HCT116 (cell line): ENCODE measurements at regions not wholly inside any gene's neighbourhood (a gene's known extent, or its start where the extent isn't known, plus 50 kb on each side); places are given as distances from the start of the nearest gene placed in this dataset.

ENCODE experiments used
- ATAC-seq: fragments of 200-7000 bp; cut with Tn5 transposase; 2 replicates; pipeline ENCODE4 v1.9.1; 2020; ENCODE audit warnings: mild to moderate bottlenecking, moderate library complexity
- BruUV-seq: library from RNA; stranded (reverse); fragments of 400-500 nt; replicated peaks from 2 replicates; lab custom pipeline; 2021; lab: Mats Ljungman, UMichigan
- CTCF ChIA-PET: fragments of 300-600 bp; sonication (Branson Sonifier 250); formaldehyde crosslinking; loops from one replicate; lab custom pipeline; 2021; ENCODE audit warnings: antibody characterized with exemption; lab: Charles Lee
- POLR2A ChIA-PET: fragments of 300-600, 350-600 bp; sonication (Branson Sonifier 250); formaldehyde crosslinking; loops from one replicate; lab custom pipeline; 2021; ENCODE audit warnings: antibody characterized with exemption; lab: Charles Lee
- RAD21 ChIA-PET, 2 experiments: fragments of 300-600 bp; sonication (Branson Sonifier 250); formaldehyde crosslinking; loops; one replicate each; lab custom pipeline; 2023; ENCODE audit warnings: low total read pairs in 2 of 2; ENCODE audit not compliant: uncharacterized antibody in 2 of 2, unreplicated experiment in 2 of 2, low non-redundant PET in 1 of 2; lab: Charles Lee
- DNase-seq: peaks from one replicate; pipeline ENCODE4 v3.0.0-alpha.2; 2010; ENCODE audit warnings: low read depth, low spot score
- H2AFZ ChIP-seq: fragments of 200-600 bp; shearing (Covaris generic), sonication (generic); 2 replicates; pipeline ENCODE4 v1.6.1; 2017; ENCODE audit warnings: low read depth, mixed run types, mixed read lengths, antibody characterized with exemption, low read length; ENCODE audit not compliant: poor library complexity, severe bottlenecking
- H3K27ac ChIP-seq: 2 replicates; pipeline ENCODE4 v1.5.1; 2012; ENCODE audit warnings: low read depth, low read length
- H3K27me3 ChIP-seq: fragments of 200-600 bp; sonication (generic); 2 replicates; pipeline ENCODE4 v1.6.1; 2016; ENCODE audit warnings: mixed run types, low read length, mixed read lengths; ENCODE audit not compliant: insufficient read depth
- H3K36me3 ChIP-seq, 2 experiments: fragments of 200-500 bp in 1 of 2; fragments of 200-600 bp in 1 of 2; sonication (Bioruptor generic) in 1 of 2; sonication (generic) in 1 of 2; 2 replicates each; pipeline versions ENCODE4 v1.5.1 to v1.6.1; 2014 to 2016; ENCODE audit warnings: low read length in 2 of 2, inconsistent platforms in 1 of 2, mixed read lengths in 1 of 2, mixed run types in 1 of 2; ENCODE audit not compliant: insufficient read depth in 2 of 2, control insufficient read depth in 1 of 2
- H3K4me1 ChIP-seq, 2 experiments: fragments of 200-600 bp in 1 of 2; sonication (generic) in 1 of 2; 2 replicates each; pipeline versions ENCODE4 v1.5.1 to v1.6.1; 2012 to 2017; ENCODE audit warnings: low read length in 2 of 2, inconsistent platforms in 1 of 2, mild to moderate bottlenecking in 1 of 2, mixed read lengths in 1 of 2, mixed run types in 1 of 2, moderate library complexity in 1 of 2; ENCODE audit not compliant: insufficient read depth in 2 of 2, control insufficient read depth in 1 of 2
- H3K4me2 ChIP-seq: fragments of 200-600 bp; sonication (generic); 2 replicates; pipeline ENCODE4 v1.6.1; 2017; ENCODE audit warnings: mixed run types, low read length, mixed read lengths
- H3K4me3 ChIP-seq, 2 experiments: fragments of 200-600 bp in 1 of 2; sonication (generic) in 1 of 2; replicated peaks in 1 of 2; 2 replicates each; pipeline ENCODE4 v1.5.1; 2011 to 2016; ENCODE audit warnings: low read length in 2 of 2, control low read depth in 1 of 2, low read depth in 1 of 2, mild to moderate bottlenecking in 1 of 2, mixed read lengths in 1 of 2, mixed run types in 1 of 2
- H3K79me2 ChIP-seq: fragments of 200-600 bp; sonication (generic); 2 replicates; pipeline ENCODE4 v1.6.1; 2017; ENCODE audit warnings: mild to moderate bottlenecking, mixed run types, low read length, moderate library complexity, mixed read lengths; ENCODE audit not compliant: insufficient read depth
- H3K9ac ChIP-seq: fragments of 200-600 bp; sonication (generic); 2 replicates; pipeline ENCODE4 v1.6.1; 2016; ENCODE audit warnings: low read length, mixed read lengths
- H3K9me2 ChIP-seq: fragments of 200-600 bp; sonication (generic), shearing (Covaris generic); 2 replicates; pipeline ENCODE4 v1.6.1; 2017; ENCODE audit warnings: mixed run types, mild to moderate bottlenecking, moderate library complexity; ENCODE audit not compliant: insufficient read depth
- H3K9me3 ChIP-seq, 2 experiments: fragments of 200-500 bp in 1 of 2; fragments of 200-600 bp in 1 of 2; sonication (Bioruptor generic) in 1 of 2; sonication (generic) in 1 of 2; 2 replicates each; pipeline ENCODE4 v1.6.1; 2014 to 2017; ENCODE audit warnings: low read length in 2 of 2, mixed read lengths in 2 of 2, inconsistent platforms in 1 of 2, low read depth in 1 of 2, mild to moderate bottlenecking in 1 of 2, mixed run types in 1 of 2, moderate library complexity in 1 of 2; ENCODE audit not compliant: control insufficient read depth in 1 of 2, insufficient read depth in 1 of 2
- H4K20me1 ChIP-seq: fragments of 200-600 bp; sonication (generic), shearing (Covaris generic); 2 replicates; pipeline ENCODE4 v1.6.1; 2017; ENCODE audit warnings: mixed run types, mild to moderate bottlenecking, moderate library complexity; ENCODE audit not compliant: insufficient read depth
- ATF3 ChIP-seq: IDR thresholded peaks from 2 replicates; pipeline ENCODE4 v1.6.1; 2012
- CEBPB ChIP-seq: IDR thresholded peaks from 2 replicates; pipeline ENCODE4 v1.6.1; 2012; ENCODE audit warnings: low read depth
- CTCF ChIP-seq, 3 experiments: fragments of 200-600 bp in 1 of 3; sonication (generic) in 1 of 3; IDR thresholded peaks in 2 of 3; conservative IDR thresholded peaks in 1 of 3; 2 replicates each; pipeline ENCODE4 v1.5.1; 2012 to 2017; ENCODE audit warnings: low read depth in 2 of 3, low read length in 2 of 3, antibody characterized with exemption in 1 of 3, borderline replicate concordance in 1 of 3, control low read depth in 1 of 3, mild to moderate bottlenecking in 1 of 3, mixed read lengths in 1 of 3, mixed run types in 1 of 3, moderate library complexity in 1 of 3; ENCODE audit not compliant: insufficient read depth in 1 of 3
- EGR1 ChIP-seq: IDR thresholded peaks from 2 replicates; pipeline ENCODE4 v1.6.1; 2012; ENCODE audit warnings: low read depth
- ELF1 ChIP-seq: IDR thresholded peaks from 2 replicates; pipeline ENCODE4 v1.6.1; 2012; ENCODE audit warnings: low read depth, borderline replicate concordance
- FOSL1 ChIP-seq: IDR thresholded peaks from 2 replicates; pipeline ENCODE4 v1.6.1; 2012; ENCODE audit warnings: low read depth
- JUND ChIP-seq: IDR thresholded peaks from 2 replicates; pipeline ENCODE4 v1.6.1; 2012
- POLR2AphosphoS5 ChIP-seq: IDR thresholded peaks from 2 replicates; pipeline ENCODE4 v1.6.1; 2011; ENCODE audit warnings: mild to moderate bottlenecking, low read depth, low read length, moderate library complexity
- RAD21 ChIP-seq: IDR thresholded peaks from 2 replicates; pipeline ENCODE4 v1.6.1; 2012; ENCODE audit warnings: low read depth, mild to moderate bottlenecking
- REST ChIP-seq: IDR thresholded peaks from 2 replicates; pipeline ENCODE4 v1.6.1; 2012; ENCODE audit warnings: low read depth
- SIN3A ChIP-seq: IDR thresholded peaks from 2 replicates; pipeline ENCODE4 v1.6.1; 2012; ENCODE audit warnings: low read depth
- SRF ChIP-seq: IDR thresholded peaks from 2 replicates; pipeline ENCODE4 v1.6.1; 2012; ENCODE audit warnings: low read depth
- ZBTB33 ChIP-seq: IDR thresholded peaks from 2 replicates; pipeline ENCODE4 v1.6.1; 2011; ENCODE audit warnings: mild to moderate bottlenecking, low read length, moderate library complexity; ENCODE audit not compliant: insufficient replicate concordance; ENCODE audit errors: extremely low read depth
- ZFX ChIP-seq: fragments of 450-650 bp; IDR thresholded peaks from 2 replicates; pipeline ENCODE4 v1.6.1; 2017
- ZNF274 ChIP-seq: fragments of 200-500 bp; sonication (Bioruptor generic); IDR thresholded peaks from 2 replicates; pipeline ENCODE4 v1.6.1; 2014; ENCODE audit warnings: mild to moderate bottlenecking, low read depth, low read length, inconsistent platforms
- intact Hi-C: fragments of 100-400 bp; cut with micrococcal nuclease; formaldehyde crosslinking; loops from 2 replicates; pipeline ENCODE4 v1.10.0; 2022

- H3K4me1 ChIP-seq = no peaks in the 10 kb centered on the region
- H3K79me2 ChIP-seq = no peaks in the 10 kb centered on the region
- H3K9me3 ChIP-seq = peaks cover 0 to 3% of the 10 kb centered on the region in 2 experiments; a peak in 1 of 4 replicates
- POLR2A ChIA-PET = no interaction called here
- H3K36me3 ChIP-seq = no peaks in the 10 kb centered on the region
- no peaks in the 10 kb centered on the region for H3K27me3 ChIP-seq
- H3K9me2 ChIP-seq = no peaks in the 10 kb centered on the region
- no peaks in the 10 kb centered on the region for H4K20me1 ChIP-seq
- H3K4me2 ChIP-seq = no peak overlapping the region
- TF ChIP-seq ATF3 (no peak), EGR1 (no peak), POLR2AphosphoS5 (no peak), CEBPB (no peak), JUND (no peak), ZBTB33 (no peak), REST (no peak), SRF (no peak), CTCF (IDR thresholded peaks at IDR 0.05 in 2 of 3, conservative IDR thresholded peaks at IDR 0.05 in 1 of 3; ENCODE audit: borderline replicate concordance in 1 of 3, insufficient read depth in 1 of 3, low read depth in 2 of 3, low read length in 2 of 3) (no peak), ELF1 (no peak), RAD21 (no peak), SIN3A (no peak), ZFX (no peak), FOSL1 (no peak), ZNF274 (no peak)
- no peak overlapping the region for H2AFZ ChIP-seq
- intact Hi-C loops = no loop called here
- CTCF ChIA-PET = no interaction called here
- no peak overlapping the region for H3K27ac ChIP-seq
- H3K4me3 ChIP-seq = no peak overlapping the region
- ATAC-seq = no peak
- no TSS peak for BruUV-seq
- no peak overlapping the region for H3K9ac ChIP-seq
- RAD21 ChIA-PET = no interaction called here
- DNase-seq = no peak
Observed at GRCh38 chr2:66875941-66876462, 441.1 kb downstream of the MEIS1 start.
